Endothelial cell (in vitro differentiated cells): ENCODE measurements at regions not wholly inside any gene's neighbourhood (a gene's known extent, or its start where the extent isn't known, plus 50 kb on each side); places are given as distances from the start of the nearest gene placed in this dataset.

ENCODE experiments used
- DNase-seq: peaks from one replicate; pipeline ENCODE4 v3.0.0; 2021; ENCODE audit warnings: low spot score
- H3K27ac Mint-ChIP-seq: one replicate; pipeline ENCODE4 v1.8.0; 2021; ENCODE audit warnings: mixed read lengths, inconsistent platforms; ENCODE audit not compliant: unreplicated experiment
- H3K27me3 Mint-ChIP-seq: one replicate; pipeline ENCODE4 v1.8.0; 2021; ENCODE audit warnings: mild to moderate bottlenecking, moderate library complexity, mixed read lengths, inconsistent platforms; ENCODE audit not compliant: unreplicated experiment
- H3K36me3 Mint-ChIP-seq: one replicate; pipeline ENCODE4 v1.8.0; 2021; ENCODE audit warnings: mild to moderate bottlenecking, low read depth, mixed read lengths, inconsistent platforms; ENCODE audit not compliant: unreplicated experiment
- H3K4me1 Mint-ChIP-seq: one replicate; pipeline ENCODE4 v1.8.0; 2021; ENCODE audit warnings: mild to moderate bottlenecking, mixed read lengths, inconsistent platforms; ENCODE audit not compliant: unreplicated experiment
- H3K4me3 Mint-ChIP-seq: one replicate; pipeline ENCODE4 v1.8.0; 2021; ENCODE audit warnings: mild to moderate bottlenecking, mixed read lengths, inconsistent platforms; ENCODE audit not compliant: unreplicated experiment
- H3K9me3 Mint-ChIP-seq: one replicate; pipeline ENCODE4 v1.8.0; 2021; ENCODE audit warnings: mixed read lengths, inconsistent platforms; ENCODE audit not compliant: unreplicated experiment
- TF ChIP-seq, protein P1 (sequence below): fragments of 200-600 bp; sonication (generic); IDR thresholded peaks from one replicate; pipeline ENCODE4 v1.5.0; 2021; ENCODE audit warnings: antibody characterized with exemption; ENCODE audit not compliant: unreplicated experiment

DNA sequence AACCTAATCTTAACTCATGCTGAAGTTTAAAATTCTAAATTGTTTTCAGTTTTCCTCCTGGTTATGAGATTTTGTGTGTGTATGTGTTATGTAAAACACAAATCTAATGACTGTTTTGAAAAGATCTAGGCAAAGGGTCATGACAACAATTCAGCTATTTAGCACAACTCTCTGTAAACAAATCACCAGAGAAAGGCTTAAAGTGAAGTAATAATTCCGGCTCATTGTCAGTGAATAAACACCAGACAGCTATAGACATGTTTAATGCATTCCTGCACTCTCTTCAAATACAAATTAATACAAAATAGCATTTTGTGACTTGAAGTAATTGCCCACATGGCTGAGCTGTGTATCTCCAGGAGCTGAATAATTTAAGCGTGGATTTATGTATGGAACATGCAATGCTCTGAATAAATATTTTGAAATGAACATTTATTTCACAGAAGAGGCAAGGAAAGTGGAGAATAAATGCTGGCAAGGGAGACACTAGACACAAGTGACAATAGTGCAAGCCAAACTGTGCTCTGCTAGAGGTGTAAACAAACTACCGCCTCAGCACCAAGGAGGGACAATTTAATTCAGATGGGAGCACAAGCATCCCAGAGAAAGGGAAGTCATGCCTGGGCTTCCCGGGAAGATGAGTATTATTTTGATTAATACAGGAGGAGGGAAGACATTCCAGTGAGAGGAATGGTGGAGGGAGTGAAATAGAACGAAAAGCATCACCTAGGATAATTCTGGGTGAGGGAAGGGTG lies 133.6 kb upstream of the XPO1 start:
- DNase-seq: no peak
- Mint-ChIP-seq H3K27ac (no peak overlapping the region), H3K9me3 (peaks cover 9% of the 10 kb centered on the region), H3K4me1 (no peaks in the 10 kb centered on the region), H3K27me3 (no peaks in the 10 kb centered on the region), H3K36me3 (peaks cover 9% of the 10 kb centered on the region), H3K4me3 (no peak overlapping the region)
- TF ChIP-seq, protein P1, sequence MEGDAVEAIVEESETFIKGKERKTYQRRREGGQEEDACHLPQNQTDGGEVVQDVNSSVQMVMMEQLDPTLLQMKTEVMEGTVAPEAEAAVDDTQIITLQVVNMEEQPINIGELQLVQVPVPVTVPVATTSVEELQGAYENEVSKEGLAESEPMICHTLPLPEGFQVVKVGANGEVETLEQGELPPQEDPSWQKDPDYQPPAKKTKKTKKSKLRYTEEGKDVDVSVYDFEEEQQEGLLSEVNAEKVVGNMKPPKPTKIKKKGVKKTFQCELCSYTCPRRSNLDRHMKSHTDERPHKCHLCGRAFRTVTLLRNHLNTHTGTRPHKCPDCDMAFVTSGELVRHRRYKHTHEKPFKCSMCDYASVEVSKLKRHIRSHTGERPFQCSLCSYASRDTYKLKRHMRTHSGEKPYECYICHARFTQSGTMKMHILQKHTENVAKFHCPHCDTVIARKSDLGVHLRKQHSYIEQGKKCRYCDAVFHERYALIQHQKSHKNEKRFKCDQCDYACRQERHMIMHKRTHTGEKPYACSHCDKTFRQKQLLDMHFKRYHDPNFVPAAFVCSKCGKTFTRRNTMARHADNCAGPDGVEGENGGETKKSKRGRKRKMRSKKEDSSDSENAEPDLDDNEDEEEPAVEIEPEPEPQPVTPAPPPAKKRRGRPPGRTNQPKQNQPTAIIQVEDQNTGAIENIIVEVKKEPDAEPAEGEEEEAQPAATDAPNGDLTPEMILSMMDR: no peak

DNA sequence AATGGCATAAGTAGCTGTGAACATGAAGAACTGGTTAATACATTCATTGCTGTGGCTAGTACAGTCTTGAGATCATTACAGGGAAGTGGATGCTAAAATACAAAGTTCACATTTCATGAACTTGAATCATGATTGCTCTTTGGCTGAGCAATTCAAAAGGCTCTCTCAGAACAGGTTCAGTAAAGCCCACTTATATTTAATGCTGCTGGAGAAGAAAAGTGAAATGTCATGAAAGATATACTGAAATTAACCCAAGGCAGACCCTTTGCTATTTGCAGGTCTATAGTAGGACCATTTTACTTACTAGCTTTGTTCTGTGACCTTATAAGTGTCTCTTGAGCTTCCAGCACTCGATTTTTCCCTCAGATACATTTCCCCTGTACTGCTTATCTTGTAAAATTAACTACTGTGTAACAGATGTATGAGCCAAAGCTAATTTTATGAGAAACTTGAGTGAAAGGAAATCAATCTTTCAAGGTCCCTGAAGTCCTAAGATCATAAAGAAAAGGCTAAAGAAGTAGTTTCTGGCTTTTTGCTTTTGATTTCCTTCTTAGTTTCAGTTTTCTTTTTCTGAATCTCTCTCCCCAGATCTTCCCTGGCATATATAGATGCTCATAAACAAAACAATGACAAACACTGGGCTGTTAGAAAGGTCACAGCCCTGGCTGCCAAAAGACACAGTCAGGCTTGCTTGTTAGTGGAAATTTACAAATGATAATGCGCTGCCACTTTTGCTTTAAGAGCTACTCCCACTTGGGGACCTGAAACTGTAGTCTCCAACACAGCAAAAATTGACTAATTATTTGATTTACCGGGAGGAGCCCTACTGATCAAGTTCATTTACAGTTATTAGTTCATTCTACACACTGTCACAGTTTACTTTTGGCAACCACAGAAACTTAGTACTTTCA lies 132.7 kb upstream of the XPO1 start:
- H3K9me3 Mint-ChIP-seq: peaks cover 9% of the 10 kb centered on the region
- TF ChIP-seq, protein P1: no peak
- H3K4me3 Mint-ChIP-seq: no peak overlapping the region
- H3K27me3 Mint-ChIP-seq: no peaks in the 10 kb centered on the region
- H3K4me1 Mint-ChIP-seq: no peaks in the 10 kb centered on the region
- H3K36me3 Mint-ChIP-seq: peaks cover 5% of the 10 kb centered on the region
- DNase-seq: no peak
- no peak overlapping the region for H3K27ac Mint-ChIP-seq

DNA sequence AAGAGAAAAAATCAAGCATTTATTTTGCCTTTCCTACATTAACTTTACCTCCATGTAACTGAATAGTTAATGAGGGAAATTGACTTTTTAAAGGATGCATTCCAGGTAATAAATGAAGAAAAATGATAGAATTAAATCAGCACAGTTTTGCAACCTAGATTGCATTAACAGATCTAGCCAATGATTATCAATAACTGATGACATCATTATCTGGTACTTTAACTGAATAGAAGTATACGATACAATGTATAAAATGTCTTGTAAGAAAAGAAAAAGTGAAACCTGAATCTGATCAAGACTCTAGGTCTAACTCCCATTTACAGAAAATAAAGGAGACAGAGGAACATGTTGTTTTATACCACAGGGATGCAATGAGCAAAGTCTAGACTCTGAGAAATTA lies 126.0 kb upstream of the XPO1 start:
- Mint-ChIP-seq H3K27me3 (peaks cover 1% of the 10 kb centered on the region), H3K9me3 (no peaks in the 10 kb centered on the region), H3K36me3 (no peaks in the 10 kb centered on the region), H3K27ac (no peak overlapping the region), H3K4me3 (no peak overlapping the region), H3K4me1 (peaks cover 6% of the 10 kb centered on the region)
- TF ChIP-seq, protein P1: no peak
- no peak for DNase-seq

DNA sequence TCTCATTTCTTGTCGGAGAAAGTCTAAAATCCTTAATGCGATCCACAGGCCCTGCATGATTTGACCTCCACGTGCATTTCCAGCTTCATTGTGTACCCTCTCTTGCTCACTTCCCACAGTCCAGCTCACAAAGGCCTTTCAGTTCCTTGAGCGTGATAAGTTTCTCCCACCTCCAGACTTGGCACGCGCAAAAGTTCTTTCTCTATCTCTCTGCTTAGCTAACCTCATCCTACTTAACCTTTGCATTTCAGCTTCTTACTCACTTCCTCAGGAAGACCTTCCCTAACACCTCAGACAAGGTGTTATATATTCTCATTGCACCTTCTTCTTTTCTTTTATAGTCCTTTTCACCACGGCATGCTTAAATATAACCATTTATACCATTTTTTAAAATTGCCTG lies 124.8 kb upstream of the XPO1 start:
- no peaks in the 10 kb centered on the region for H3K9me3 Mint-ChIP-seq
- no peaks in the 10 kb centered on the region for H3K36me3 Mint-ChIP-seq
- TF ChIP-seq, protein P1: no peak
- peaks cover 1% of the 10 kb centered on the region for H3K27me3 Mint-ChIP-seq
- DNase-seq: no peak
- no peak overlapping the region for H3K4me3 Mint-ChIP-seq
- H3K4me1 Mint-ChIP-seq: peaks cover 6% of the 10 kb centered on the region
- no peak overlapping the region for H3K27ac Mint-ChIP-seq
